ENCODE measurements at regions not wholly inside any gene's neighbourhood (a gene's known extent, or its start where the extent isn't known, plus 50 kb on each side); places are given as distances from the start of the nearest gene placed in this dataset.
"Not testable (repeated sequence)": the region's sequence is repeated elsewhere in the genome, so short reads cannot be mapped to it uniquely, and the experiment has no call there.

DNA sequence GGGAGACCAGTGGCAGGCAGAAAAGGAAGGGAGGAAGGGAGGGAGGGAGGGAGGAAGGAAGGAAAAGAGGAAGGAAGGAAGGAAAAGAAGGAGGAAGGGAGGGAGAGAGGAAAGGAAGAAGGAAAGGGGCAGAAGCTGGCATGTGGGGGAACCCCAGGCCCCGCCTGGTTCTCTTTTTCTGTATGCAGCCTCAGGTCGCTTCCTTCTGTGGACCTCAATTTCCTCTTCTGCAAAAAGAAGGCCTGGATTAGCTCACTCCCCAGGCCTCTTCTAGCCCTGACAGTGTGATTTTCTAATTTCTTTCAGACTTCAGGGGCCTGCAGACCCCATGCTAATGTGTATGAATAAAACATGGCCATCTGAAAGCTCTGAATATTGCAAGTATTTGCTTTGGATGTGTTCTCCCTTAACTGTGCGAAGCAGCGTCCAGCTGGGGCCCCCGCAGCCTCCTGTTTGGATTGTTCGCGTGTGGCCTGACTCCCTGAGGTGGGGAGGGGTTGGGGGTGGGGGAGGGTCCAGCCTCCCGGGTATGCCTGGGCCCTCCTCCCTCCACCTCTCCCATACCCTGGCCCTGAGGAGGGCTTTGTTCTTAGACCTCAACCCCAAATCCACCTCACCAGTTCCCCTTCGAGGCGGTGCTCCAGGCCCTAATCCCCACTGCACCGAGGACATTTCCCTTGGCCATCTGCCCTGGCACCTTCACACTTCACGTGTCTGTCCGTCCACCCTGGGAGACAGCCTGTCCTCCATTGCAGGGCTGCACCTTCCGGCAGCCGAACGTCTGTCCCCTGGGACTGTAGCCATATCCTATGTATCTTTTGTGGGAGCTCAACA lies 199.9 kb upstream of the ATP6AP2 start:
- DNase-seq (ENCODE audit: insufficient read length, low spot score) = no peak
- no peak for FAIRE-seq

DNA sequence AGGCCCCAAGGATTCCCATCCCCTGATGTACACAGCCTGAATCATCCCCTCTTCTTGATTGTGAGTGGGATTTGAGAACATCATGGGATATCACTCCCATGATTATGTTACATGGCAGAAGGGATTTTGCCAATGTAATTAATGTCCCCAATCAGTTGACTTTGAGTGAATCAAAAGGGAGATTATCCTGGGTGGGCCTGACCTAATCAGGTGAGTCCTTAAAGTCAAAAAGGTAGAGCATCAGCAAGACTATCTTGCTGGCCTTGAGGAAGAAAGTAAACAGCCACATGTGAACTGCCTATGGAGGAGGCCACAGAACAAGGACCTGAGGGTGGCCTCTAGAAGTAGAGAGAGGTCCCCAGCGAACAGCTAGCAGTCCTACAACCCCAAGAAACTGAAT lies 203.1 kb upstream of the ATP6AP2 start:
- DNase-seq (ENCODE audit: insufficient read length, low spot score) (no peak), FAIRE-seq (no peak)

DNA sequence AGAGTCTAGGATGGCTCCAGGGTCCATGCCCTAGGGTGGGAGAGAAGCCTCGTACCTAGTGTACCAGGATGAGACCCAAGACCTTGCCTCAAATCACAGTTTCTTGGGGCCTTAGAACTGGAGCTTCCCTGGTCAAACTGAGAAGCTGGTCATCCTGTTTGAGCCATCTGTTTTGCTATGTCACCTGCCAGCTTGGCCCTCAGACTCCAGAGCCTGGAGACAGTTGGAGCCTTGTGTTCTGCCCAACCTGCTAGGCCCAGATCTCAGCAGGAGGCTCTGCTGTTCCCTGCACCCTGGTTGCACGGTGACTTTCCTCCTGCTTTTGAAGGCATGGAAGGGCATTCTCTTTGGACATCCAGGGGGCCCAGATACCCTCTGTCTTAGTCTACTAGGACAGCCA lies 206.3 kb upstream of the ATP6AP2 start:
- no peak for DNase-seq (ENCODE audit: insufficient read length, low spot score)
- FAIRE-seq = no peak

DNA sequence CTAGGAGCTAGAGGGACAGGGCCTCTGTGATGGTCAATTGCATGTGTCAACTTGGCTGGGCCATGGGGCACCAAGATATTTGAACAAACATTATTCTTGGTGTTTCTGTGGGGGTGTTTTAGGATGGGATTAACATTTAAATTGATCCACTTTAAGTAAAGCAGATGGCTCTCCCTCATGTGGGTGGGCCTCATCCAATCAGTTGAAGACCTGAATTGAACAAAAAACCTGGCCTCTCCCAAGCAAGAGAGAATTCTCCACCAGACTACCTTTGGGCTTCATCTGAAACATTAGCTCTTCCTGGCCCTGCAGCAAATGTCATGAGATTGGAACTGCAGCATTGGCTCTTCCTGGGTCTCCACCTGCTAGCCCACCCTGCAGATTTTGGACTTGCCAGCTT lies 207.1 kb upstream of the ATP6AP2 start:
- FAIRE-seq (no peak), DNase-seq (ENCODE audit: insufficient read length, low spot score) (no peak)

DNA sequence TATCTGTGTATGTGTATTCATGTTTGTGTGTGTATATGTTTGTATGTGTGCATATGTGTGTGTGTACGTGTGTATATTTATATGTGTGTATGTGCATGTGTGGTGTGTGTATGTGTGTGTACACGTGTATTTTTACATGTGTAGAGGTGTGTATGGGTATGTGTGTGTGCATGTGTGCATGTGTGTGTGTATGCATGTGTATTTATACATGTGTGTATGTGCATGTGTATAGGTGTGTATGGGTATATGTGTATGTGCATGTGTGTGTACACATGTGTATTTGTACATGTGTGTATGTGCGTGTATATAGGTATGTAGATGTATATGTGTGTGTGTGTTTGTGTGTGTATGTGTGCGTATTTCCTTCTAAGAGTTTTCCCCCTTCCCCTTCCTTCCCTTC lies 207.7 kb upstream of the ATP6AP2 start:
- peak; percentile 88 for FAIRE-seq
- no peak for DNase-seq (ENCODE audit: insufficient read length, low spot score)

DNA sequence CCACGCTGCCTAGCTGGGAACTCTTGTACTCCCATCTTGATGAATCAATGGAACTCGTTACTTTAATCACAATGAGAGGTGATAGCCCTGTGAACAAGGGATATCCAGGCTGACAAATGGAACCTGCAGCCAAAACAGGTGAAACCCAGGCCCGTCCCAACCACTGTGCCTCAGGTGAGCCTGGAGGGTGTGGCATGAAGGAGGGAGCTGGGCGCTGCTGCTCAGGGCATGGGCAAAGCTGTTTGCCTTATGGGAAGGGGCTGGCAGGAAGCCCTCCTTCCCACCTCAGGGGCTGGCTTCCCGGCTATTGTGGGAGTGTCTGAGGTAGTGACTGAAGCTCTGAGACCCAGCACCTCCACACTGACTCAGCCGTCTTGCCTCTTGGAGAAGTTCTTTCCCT lies 209.4 kb upstream of the ATP6AP2 start:
- DNase-seq (ENCODE audit: insufficient read length, low spot score) (no peak), FAIRE-seq (no peak)

DNA sequence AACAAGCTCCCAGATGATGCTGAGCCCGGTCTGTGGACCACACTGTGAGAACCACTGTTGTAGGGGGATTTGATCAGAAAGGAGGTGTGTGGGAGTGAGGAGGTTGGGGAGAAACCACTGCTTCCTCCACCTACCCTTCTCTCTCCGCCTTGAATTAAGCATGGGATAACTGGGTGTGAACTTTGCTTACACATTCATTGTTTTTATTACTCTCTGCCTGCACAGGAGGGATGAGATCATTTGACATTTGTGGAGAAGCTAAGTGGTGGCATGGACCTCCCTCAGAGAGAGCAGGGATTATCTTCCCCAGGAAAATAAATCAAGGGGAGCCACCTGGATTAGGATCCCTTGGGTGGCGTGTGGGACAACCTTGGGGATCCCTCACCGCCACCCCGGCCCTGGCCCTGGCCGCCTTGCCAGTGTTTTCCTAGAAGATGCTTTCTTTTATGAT lies 212.1 kb upstream of the ATP6AP2 start:
- FAIRE-seq (no peak), DNase-seq (ENCODE audit: insufficient read length, low spot score) (no peak)

DNA sequence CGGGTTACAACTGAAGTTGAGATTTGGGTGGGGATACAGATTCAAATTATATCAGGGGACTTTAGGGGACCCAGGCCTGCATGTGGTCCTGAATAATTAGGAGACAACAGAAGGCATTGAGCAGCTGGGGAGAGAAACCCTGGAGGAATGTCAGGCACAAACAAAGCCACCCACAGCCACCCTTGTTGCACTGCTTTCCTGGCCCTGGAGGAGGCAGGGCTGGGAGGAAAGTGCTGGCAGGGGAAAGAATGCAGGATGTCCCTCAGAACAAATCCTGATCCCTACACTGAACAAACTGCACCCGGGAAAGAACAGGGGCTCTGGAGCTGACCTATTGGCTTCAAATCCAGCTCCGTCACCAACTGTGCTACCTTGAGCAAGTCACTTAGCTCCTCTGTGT lies 214.1 kb upstream of the ATP6AP2 start:
- FAIRE-seq (no peak), DNase-seq (ENCODE audit: insufficient read length, low spot score) (no peak)

DNA sequence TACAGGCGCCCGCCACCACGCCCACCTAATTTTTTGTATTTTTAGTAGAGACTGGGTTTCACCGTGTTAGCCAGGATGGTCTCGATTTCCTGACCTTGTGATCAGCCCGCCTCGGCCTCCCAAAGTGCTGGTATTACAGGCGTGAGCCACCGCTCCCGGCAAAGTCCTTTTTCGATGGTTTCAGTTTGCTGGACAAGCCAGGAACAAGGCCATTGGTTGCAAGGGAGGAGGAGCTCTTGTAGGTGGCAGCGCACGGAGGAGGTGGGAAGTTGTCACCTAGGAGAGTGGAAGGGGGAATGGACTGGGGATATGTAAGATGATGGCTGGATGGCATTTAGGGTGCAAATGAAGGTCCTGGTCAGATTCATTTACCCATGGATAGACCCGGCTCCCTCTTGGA lies 218.5 kb upstream of the ATP6AP2 start:
- FAIRE-seq; DNase-seq (ENCODE audit: insufficient read length, low spot score): not testable (repeated sequence)

DNA sequence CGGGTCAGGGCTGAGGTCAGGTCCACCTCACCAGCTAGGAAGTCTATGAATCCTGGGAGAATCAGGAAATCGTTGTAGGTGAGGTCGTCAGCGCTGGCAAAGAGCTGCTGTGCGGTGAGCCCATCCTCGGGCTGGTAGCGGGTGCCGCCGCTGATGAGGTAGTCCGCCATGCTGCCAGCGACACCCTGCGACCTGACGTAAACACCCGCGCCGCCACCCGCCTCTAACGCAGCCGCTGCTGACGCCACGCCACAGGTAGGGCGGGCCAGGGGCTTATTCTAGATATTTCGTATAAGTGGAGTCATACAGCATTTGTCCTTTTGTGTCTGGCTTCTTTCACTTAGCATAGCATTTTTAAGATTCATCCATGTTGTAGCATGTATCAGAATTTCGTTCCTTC lies 220.2 kb upstream of the ATP6AP2 start:
- FAIRE-seq (no peak), DNase-seq (ENCODE audit: insufficient read length, low spot score) (no peak)

DNA sequence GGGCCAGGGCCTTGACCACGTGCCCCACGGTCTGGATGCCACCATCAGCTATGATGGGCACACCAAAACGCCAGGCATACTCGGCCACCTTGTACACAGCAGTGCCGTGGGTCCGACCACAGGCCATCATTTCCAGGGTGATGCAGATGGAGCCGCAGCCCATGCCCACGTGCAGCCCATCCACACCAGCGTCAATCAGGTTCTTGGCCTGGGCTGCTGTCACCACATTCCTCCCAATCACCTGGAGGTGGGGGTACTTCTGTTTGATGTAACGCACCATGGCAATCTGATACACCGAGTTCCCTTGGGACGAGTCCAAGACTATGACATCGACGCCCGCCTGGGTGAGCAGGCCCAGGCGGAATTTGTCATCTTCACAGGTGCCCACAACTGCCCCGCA lies 221.2 kb upstream of the ATP6AP2 start:
- FAIRE-seq = no peak

DNA sequence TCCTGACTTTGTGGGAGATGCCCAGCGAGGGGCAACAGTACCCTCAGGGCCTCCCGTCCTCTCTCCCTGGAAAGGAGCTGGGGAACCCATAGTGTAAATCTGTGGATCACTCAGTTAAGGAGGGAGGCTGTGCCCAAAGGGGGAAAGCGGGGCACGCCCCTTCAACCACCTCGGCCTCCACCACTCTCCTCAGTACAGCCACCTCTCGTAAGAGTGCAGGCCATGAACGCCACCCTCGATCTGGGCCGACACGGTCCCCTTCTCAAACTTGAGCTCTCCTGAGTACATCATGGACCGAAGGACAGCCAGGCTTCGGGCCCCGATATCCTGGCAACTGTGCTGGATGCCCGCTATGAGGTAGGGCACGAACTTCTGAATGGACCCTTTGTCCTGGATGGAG lies 221.8 kb upstream of the ATP6AP2 start:
- DNase-seq (ENCODE audit: insufficient read length, low spot score) = no peak
- FAIRE-seq = no peak

More for the DNA sequence above, 221.2 kb upstream of the ATP6AP2 start:
- no peak for DNase-seq (ENCODE audit: insufficient read length, low spot score)

DNA sequence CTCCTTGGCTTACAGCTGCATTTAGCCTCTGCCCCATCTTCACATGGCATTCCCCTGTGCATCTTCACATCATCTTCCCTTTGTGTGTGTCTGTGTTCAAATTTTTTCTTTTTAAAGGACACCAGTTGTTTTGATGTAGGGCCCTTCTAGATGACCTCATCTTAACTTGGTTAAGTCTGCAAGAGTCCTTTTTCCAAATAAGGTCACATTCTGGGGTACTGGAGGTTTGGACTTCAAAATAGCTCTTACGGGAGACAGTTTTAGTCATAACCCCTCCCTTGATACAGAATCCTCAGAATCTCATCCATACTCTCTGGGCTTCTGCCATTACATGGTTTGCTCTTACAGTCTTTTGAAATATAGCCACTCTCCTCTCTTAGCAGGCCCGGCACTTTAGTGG lies 231.5 kb upstream of the ATP6AP2 start:
- no peak for DNase-seq (ENCODE audit: insufficient read length, low spot score)

DNA sequence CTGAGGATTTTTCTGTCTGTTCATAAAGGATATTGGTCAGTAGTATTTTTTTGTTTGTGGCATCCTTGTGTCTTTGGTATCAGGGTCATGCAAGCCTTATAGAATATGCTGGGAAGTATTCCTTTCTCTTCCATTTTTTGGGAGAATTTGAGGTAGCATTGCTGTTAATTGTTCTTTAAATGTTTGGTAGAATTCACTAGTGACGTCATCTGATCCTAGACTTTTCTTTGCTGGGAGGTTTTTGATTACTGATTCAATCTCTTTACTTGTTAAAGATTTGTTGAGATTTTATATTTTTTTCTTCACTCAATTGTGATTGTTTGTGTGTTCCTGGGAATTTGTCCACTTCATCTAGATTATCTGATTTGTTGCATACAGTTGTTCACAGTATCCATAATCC lies 234.4 kb upstream of the ATP6AP2 start:
- FAIRE-seq = no peak
- DNase-seq (ENCODE audit: insufficient read length, low spot score) = no peak

More for the DNA sequence above, 231.5 kb upstream of the ATP6AP2 start:
- no peak for FAIRE-seq

DNA sequence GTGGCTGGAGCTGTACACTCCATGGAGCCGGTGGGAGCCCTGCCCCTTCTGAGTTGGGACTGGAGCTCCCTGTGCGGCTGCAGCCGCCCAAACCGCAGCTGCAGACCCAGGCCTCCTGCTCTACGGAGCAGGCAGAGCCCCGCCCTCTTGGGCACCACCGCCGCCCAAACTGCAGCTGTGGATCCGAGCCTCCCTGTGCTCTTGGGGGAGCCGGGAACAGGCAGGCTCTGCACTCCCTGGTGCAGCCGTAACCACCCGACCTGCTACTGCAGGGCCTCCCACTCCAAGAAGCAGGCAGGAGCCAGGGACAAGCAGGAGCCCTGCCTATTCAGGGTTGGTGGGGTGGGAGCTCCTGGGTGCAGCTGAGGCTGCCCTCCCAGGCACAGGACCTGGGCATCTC lies 237.5 kb upstream of the ATP6AP2 start:
- DNase-seq (ENCODE audit: insufficient read length, low spot score) (no peak), FAIRE-seq (no peak)

DNA sequence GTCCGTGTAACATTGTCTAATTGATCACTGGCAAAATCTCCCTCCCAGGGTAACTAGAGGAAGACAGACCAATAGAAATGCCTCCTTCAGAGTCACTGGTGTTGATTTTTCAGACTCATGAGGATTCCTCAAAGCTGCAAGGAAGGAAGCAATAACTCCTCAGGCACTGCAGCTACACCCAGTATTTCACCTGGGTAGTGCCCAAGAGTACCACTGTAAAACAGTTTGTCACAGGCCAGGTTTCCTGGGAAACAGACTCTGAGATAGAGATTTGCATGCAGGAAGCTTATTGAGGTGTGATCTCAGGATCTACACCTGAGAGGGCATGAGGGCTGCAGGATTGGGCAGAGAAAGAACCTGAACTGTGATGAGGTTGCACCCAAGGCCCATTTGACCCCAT lies 240.7 kb upstream of the ATP6AP2 start:
- FAIRE-seq (no peak), DNase-seq (ENCODE audit: insufficient read length, low spot score) (no peak)

DNA sequence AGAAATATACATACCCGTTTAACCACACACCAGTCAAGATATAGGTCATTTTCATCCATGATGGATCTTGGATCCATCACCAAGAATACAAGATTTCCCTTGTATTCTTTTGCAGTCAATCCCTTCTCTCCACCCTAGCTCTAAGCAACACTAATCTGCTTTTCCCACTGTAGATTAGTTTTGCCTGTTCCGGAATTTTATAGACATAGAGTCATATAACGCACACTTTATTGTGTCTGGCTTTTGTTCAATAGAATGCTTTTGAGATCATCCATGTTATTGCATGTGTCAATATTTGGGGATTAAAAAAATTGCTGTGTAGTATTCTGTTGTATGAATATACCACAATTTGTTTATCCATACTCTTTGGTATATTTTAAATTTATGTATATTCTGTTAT lies 235.6 kb upstream of the BCOR start:
- no peak for DNase-seq (ENCODE audit: insufficient read length, low spot score)
- no peak for FAIRE-seq

DNA sequence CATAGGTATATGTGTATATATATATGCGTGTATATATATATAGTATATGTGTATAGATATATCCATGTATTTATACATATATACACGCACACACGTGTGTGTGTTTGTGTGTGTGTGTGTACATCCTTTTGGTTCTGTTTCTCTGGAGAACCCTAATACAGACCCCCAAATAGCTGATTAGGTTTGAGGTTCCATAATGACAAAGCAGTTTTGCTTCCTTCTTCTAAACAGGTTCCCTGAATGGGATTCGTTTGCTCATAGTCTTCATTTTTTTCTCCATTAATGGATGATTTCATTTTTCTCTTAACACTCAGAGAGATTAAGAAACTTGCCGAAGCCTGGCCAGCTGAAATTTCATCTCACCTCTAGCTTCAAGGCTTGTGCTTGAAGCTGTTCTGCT lies 234.0 kb upstream of the BCOR start:
- DNase-seq (ENCODE audit: insufficient read length, low spot score) (no peak), FAIRE-seq (no peak)

DNA sequence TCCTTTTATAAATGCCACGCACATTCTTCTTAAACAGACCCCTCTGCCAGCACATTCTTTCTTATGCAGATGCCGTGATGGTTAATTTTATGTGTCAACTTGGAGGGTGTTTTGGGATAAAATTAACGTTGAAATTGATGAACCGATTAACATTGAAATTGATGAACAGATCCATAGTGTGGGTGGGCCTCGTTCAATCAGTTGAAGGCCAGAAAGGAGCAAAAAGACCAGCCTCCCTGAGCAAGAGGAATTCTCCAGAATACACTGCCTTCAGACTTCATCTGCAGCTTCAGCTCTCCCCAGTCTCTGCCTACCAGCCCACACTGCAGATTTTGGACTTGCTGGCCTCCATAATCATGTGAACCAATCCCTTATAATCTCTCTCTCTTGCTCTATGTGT lies 233.6 kb upstream of the BCOR start:
- DNase-seq (ENCODE audit: insufficient read length, low spot score) (no peak), FAIRE-seq (no peak)

DNA sequence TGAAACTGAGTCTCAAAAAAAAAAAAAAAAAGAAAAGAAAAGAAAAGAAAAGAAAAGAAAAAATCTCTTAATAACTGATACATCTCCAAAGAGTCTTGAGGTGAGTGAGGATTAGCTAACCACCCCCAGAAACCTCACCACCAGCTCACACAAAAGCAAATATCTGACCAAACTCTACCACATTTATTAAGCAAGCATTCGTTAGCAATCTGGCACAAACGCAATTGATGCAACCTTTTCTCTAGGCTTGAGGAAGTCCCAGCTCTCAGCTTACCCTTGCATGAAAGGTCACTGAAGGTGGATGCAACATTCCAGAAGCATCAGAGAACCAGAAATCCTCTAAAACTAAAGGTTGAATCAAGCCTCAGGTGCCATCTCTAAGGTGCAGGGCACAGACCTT lies 231.9 kb upstream of the BCOR start:
- no peak for FAIRE-seq
- DNase-seq (ENCODE audit: insufficient read length, low spot score) = no peak

DNA sequence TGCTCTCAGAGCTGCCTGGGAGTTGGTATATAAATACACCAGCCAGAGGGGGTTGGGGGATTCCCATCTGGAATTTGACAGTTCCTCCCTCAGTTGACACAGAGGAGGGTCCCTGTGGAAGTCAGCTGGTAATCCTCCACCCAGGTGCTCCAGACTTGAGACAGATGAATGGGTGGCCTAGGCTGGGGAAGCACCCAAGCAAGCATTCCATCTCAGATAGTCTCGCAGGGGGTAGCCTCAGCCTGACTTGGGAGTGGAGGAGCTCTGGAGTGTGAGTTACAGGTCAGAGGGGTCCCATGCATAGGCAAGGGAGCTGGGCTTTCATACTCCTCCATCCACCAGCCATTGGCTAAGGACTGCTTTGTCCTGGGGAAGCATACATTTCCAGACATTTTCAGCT lies 229.3 kb upstream of the BCOR start:
- no peak for DNase-seq (ENCODE audit: insufficient read length, low spot score)
- FAIRE-seq = no peak

DNA sequence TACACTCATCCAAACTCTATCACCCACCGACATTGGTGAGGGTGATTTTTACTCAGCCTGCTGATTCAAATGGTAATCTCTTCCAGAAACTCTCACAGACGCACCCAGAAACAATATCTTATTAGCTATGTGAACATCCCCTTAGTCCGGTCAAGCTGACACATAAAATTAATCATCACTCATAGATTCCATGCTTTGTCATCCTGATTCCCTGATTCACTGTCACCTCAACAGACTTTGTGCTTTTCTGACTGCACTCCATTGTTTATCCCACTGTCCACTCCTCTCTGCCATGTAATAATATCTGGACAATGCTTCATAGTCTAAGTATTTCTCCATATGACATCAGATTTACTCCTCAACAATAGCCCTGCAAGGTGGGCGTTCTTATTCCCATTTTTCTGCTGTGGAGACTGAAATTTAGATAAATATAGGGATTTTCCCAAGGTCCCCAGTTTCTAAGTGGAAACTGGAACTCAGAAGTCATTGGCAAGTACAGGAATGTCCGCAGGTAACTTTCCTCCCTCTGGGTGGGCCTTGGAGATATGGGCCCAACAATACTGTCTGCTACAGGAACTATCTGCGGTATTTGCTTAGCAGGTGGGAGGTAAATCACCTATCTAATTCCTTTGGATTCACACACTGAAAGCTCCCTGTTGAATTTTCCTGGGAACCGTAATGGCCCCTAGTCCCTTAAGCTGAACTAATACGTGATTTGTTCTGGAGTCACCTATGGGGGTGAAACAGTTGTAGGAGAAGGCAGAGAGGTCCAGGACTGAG lies 228.6 kb upstream of the BCOR start:
- DNase-seq (ENCODE audit: insufficient read length, low spot score) = no peak
- FAIRE-seq = no peak
